GM19025 (cell line): ENCODE measurements at regions not wholly inside any gene's neighbourhood (a gene's known extent, or its start where the extent isn't known, plus 50 kb on each side); places are given as distances from the start of the nearest gene placed in this dataset.
"Not testable (repeated sequence)": the region's sequence is repeated elsewhere in the genome, so short reads cannot be mapped to it uniquely, and the experiment has no call there.

Experiments used
- ATAC-seq: cut with Tn5 transposase; IDR thresholded peaks from one replicate; pipeline ENCODE4 v1.9.1; 2021; ENCODE audit warnings: mild to moderate bottlenecking, low read depth, moderate library complexity; ENCODE audit not compliant: unreplicated experiment

DNA sequence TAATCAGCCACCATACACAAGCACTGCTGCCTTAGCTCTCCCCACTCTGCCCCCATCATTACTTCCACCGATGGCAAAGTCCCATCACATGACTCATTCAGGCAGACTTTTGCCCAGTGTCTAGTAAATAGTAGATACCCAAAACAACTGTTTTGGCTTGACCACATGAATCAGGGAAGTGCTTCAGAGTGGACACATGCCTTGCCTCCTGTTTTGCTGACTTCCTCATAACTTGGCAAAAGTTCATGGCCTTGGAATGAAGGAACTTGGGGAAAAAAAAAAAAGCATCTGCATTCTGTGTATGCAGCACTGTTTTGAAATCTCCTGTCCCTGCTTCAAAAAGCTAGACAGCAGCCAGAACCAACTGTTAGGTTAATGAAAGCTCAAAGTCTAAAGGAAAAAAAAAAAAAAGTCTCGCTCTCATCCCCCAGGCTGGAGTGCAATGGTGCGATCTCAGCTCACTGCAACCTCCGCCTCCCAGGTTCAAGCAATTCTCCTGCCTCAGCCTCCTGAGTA is 335.3 kb downstream of the FAM181B start:
- no peak for ATAC-seq

DNA sequence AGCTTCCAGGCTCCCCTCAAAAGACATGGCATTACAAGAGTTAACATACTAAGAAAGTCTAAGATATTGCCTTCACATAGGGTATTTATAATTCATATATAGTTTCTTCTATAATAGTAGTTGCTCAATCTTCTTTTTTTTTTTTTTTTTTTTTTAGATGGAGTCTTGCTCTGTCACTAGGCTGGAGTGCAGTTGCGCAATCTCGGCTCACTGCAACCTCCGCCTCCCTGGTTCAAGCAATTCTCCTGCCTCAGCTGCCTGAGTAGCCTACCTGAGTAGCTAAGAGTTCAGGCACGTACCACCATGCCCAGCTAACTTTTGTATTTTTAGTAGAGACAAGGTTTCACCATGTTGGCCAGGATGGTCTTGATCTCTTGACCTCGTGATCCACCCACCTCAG is 337.0 kb downstream of the FAM181B start:
- not testable (repeated sequence) for ATAC-seq

DNA sequence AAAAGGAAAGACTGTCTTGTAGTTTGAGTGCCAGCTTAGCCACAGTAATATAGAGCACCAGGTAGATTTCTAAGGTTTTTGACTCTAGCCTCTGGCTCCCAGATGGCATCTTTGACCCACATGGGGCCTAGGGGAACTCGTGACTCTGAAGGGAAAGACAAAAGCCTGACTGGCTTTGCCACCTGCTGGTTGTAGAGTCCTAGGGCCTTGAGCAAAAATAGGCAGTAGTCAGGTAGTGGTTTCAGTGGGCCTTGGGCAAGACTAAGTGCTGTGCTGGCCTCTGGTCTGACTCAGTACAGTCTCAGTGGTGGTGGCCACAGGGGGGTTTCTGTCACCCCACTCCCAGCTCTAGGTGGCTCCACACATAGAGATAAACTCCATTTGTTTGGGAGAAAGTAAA is 349.4 kb downstream of the FAM181B start:
- no peak for ATAC-seq

DNA sequence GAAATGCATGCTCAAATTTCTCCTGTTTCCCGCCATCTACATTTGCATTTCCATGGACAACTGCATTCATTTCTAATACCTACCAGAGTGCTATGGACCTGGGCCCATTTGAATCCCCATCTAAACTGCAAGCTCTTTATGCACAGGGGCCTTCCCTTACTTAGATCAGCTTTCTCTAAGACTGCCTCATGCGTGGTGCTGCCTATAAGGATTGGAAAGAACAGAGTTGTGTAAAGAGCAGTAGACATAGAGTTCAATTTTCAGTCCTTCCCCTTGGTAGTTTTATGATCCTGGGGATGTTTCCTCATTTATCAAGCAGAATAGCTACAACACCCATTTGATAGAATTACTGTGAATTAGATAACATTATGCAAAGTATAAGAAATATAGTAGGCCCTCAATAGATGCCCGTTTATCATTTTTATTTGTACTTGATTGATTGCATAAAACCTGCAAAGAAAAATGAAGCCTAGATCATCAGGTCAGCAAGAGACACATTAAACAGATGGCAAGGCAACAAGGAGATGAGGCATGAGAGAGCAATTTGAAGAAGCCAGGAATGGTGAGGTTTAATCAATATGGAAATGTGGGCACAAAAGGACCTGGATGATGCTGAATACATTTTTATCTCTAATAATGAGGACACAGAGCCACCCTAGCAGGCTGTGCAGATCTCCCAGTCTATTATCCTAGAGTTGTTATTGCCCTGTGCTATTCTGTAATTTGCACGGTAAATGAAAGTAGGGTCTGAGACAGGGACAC is 359.7 kb downstream of the FAM181B start:
- ATAC-seq, result no peak

DNA sequence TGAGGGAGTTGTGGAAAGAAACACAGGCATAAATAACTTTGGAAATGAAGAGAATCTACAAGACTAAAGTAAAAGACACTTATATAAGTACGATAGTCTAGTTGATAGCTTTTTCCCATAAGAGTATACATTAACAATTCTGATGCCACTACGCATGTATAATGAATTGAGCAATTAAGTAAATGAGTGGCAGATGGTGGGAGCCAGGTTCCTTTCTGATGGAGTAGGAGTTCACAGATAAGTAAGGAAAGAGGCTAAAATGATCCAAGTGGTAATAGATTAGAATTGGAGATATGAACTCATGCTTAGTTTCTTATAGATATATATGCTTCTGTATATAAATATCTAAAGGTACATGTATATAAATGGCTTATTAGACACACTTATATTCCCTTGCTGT is 368.3 kb downstream of the FAM181B start:
- no peak for ATAC-seq

DNA sequence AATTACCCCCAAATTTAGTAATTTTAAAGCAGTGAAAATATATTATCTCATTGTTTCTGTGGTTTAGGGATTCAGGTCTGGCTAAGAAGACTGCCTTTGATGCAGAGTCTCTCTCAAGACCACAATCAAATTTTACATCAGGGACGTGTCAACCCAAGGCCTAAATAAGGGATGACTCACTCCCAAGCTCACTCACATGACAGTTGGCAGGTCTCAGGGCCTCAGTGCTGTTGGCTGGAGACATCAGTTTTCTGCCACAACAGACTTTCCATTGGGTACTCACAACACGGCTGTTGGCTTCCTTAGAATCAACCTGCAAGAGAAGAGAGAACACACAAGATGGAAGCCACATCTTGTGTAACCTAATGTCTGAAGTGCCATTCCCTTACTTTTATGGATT is 377.3 kb downstream of the FAM181B start:
- ATAC-seq, result no peak

DNA sequence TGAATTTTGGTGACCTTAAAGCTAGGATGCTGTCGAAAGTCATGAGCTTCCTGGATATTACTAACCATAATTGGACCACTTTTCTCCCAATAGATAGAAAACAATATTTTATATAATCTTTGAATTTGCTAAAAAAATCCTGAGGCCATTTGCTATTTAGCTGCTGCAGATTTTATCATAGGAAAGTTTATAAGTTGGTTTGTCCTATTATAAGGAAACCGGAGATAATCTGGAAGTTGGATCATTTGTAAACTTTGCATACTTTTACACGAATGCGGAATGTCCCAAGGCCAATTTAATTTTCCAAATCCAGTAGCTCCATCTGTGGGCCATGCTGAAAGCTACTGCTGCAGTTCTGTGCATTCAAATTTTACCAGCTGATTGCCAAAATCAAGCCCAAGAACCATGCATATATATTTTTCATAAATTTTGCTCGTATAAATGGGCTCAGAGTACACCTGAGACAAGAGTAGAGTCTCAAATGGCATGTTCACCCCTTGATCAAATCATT is 378.3 kb downstream of the FAM181B start:
- no peak for ATAC-seq

DNA sequence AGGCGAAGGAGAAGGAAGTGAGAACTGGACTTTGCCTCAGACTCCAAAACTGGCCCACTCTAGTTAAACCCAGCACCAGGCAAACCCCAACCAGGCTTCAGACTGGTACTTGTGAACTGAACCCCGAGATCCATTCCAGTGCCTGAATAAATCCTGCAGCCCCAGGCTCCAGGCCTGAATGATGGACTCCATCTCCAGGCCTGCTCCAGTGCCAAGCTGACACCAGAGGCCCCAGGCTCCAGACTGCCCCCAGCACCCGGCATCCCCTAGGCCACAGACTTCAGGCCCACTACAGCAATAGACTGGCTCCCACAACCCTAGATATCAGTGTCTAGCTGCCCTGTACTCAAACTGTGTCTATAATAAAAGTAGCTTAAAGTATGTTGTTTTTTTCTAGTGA is 406.8 kb downstream of the FAM181B start:
- no peak for ATAC-seq

DNA sequence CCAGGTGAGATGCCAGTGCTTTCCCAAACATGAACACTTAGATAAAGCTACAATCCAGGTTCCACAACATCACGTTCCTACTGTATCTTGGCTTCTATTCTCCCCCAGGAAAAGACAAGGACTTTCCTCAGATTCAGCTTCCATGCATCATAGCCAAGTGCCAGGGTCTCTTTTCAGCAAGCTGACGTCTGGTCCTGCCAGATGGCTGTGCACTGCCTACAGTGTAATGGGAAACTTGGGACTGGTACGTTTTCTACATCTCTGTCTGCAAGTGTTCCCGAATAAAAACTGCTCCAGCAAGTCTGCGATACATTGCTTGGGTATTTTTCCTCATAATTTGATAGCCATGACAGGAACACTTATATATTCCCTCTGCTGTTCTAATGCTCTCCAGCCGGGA is 412.5 kb downstream of the FAM181B start:
- ATAC-seq, result no peak

DNA sequence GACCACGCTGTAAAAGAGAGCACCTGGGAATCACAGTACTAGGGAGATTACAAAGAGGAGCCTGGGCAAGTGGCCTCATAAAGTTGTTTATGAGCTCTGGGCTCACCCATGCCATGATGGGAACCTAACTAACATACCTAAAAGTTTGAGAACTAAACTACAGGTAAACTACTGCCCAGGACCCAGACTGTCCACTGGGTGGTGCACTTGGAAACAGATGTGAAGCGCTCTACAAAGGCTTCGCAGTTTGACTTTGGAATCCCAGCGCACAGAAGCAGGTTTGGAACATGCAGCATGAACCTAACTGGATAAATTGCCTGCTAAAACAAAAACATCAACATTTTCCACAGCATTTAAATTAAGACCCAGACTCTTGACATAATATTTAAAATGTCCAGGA is 418.6 kb downstream of the FAM181B start:
- ATAC-seq, result no peak

DNA sequence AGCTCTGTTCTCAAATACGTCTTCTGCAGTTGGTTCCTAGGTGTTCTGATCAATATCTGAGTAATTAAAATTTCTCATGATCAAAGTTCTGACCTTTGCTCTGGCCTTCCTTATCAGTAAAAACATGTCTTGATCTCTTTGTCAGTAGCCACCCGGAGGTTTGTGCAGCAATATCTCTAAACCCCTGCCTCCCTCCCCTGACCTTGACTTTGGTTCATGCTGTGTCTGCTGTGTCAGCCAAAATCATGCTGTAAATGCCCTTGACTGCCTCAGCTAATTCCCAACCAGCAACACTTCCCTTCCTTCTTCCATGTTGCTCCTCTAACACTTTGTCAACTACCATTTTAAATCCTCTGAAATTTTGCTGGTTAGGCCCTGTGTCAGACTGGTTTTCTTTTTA is 424.7 kb downstream of the FAM181B start:
- no peak for ATAC-seq

DNA sequence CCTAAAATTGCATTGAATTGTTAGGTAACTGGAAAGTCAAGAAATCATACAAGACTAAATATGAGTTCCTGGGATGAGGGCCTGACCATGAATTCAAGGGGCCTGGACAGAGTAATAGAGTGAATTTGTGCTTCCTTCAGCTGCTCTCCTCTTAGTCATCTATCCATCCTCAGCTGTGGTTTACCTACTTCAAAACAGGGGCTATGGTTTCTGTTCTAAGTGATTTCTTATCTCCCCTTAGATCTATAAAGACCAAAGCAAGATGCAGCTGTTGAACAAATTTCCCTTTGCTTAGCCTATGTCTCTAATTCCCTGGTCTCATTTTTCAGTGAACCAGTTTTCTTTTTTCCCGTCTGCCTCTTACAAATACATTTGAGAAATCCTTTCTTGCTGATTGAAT is 428.5 kb downstream of the FAM181B start:
- ATAC-seq, result no peak

DNA sequence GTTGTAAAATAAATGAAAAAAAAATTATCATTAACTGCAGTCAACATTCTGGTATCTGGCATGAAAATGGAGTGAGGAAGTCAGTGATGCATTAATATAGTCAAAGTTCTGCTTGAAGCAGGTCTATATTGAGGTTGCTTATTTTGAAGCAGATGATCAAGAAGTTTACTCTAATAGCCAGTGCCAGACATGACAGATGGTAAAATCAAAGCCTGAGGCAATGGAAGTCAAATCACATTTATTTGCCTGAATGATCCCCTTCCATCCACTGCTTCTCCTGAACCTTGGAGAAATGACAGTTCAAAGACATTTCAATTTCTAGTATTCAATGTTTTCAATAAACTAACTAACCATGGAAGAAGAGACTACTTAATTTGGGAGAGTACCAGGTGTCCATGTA is 430.0 kb downstream of the FAM181B start:
- no peak for ATAC-seq

DNA sequence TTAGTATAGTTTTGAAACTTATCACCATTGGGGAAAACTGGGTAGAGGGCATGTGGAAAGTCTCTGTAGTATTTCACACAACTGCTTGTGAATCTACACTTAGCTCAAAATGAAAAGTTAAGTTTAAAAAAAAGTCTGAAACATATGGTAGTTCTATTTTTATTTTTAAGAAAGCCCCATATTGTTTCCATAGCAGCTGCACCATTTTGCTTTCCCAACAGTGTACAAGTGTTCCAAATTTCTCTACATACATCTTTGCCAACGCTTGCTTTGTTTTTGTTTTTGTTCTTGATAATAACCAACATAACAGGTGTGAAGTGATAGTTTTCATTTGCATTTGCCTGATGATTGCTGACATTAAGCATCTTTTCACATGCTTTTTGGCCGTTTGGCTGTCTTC is 445.2 kb downstream of the FAM181B start:
- no peak for ATAC-seq

DNA sequence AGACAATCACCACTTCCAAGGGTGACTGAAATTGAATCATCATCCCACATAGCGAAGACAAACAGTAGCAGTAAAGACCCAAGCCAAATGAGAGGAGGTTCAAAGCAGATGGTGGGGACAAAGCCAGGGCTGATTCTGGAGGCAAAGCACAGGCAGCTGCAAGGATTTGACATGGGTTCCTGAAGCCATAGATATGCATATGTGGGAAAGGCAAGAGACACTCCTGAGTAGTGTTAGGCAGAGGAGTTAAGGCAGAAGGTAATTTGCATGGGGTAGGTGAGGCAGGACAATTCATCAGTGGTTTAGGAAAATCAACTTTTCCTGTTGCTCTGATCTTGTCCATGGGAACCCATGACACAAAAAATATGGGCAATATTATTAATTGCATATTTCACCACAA is 462.8 kb downstream of the FAM181B start:
- ATAC-seq, result no peak

DNA sequence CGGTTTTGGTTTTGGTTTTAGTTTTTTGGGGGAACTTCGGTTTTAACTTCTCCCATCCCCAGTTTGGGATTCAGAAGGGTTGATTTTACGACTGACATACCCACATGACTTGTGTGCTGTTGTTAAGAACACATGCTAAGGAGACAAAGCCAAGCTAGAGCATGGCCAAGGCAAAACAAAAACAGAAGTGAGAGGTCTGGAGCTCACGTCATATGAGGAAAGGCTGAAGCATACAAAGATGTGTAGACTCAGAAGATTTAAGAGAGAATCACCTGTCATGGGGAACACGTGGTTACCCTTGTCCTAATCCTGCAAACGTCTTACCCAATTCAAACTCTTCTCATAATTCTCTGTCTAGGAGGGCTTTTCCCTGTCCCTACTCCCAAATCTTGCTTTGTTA is 465.0 kb downstream of the FAM181B start:
- ATAC-seq, result no peak

DNA sequence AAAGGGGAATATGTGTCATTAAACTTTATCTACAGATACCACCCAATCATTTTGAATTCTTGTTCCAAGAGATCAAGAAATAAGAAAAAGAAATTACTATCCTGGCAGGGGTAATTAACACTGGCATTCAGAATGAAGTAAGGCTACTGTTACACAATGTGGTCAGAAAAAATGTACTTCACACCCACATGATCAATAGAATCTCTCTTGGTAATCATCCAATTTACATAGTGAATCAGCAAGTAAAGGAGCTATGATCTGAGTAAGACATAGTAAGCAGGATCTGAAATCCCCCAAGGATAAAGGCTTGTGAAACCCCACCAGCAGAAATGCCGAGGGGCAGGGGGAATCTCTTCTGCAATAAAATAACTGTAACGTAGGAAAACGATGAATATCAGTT is 466.5 kb downstream of the FAM181B start:
- ATAC-seq, result no peak

DNA sequence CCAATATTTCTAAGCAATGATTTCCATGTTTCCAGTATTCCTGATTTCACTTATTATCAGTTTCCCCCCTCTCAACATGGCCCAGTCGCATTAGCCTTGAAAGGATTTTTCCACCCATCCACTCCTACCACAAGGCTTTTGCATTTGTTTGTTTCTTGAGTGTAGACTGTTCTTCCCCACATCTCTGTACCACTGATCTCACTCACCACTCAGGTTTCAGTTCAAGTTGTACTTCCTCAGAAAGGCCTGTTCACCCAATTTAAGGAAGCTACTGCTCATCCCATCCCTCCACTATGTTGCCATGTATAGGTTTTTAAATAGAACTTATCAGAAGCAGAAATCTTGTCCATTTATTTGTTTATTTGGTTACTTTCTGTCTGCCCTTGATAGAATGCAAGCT is 472.3 kb downstream of the FAM181B start:
- ATAC-seq, result no peak

DNA sequence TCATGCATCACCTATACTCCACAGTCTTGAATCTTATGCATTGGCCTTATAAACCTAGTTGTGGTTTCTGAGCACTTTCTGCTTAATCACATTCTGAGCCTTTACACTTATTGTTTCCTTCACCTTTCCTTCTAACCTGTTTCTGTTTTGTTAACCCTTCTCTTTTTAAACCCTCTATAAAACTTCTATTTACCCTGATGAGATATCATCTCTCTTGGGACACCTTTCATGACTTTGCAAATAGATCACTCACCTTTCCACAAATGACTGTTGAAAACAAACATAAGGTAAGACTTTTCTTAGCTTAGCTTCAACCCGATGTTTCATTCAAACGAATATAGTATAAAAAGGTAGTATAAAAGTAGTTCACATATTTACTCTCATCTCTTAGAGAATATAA is 483.6 kb downstream of the FAM181B start:
- no peak for ATAC-seq

DNA sequence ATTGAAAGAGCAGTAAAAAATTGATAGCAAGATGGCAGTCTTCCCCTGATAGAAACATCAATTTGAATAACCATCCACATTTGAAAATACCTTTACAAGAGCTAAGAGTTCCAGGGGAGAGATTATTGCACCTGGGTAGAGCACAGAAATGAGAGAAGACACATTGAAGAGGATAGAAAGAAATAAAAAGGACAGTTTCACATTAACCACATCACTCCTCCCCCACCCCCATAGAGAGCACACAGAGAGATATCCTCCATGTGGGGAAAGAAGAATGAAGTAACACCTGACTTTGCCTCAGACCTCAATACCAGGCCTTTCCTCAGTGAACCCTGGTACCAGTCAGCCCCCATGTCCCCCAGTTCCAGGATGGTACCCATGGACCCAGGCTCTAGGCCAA is 486.7 kb downstream of the FAM181B start:
- ATAC-seq, result no peak

DNA sequence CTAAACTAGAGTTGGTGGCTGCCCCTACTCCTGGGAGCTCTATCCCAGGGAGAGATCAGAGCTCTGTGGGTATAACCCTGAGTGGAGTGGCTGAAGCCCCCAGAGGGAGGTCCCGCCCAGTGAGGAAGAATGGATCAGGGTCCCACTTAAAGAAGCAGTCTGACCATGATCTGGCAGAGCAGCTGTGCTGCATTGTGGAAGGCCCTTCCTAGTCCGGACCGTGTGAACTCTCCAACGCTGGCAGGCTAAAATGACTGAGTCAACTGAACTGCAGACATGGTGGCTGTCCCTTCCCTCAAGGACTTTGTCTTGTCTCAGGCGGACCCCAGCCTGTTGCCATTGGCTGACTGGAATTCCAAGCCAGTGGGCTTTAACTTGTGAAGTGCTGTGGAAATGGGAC is 494.2 kb downstream of the FAM181B start:
- no peak for ATAC-seq

DNA sequence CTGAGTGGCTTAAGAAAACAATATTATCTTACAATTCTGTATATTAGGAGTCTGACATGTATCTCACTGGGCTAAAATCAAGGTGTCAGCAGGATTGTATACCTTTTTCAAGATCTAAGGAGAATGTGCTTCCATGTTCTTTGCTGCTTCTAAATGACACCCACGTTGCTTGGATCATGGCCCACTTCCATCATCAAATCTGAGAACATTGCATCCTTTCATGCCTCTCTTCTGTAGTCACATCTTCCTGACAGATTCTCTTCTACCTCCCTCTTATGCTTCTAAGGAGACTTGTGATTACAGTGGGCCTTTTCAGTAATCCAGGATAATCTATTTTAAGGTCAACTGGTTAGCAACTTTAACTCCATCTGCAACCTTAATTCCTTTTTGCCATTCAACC is 499.4 kb downstream of the FAM181B start:
- no peak for ATAC-seq
